Gastrocnemius medialis (tissue), 4 donors: ENCODE measurements at regions not wholly inside any gene's neighbourhood (a gene's known extent, or its start where the extent isn't known, plus 50 kb on each side); places are given as distances from the start of the nearest gene placed in this dataset.
A peak's percentile ranks its signal among the peaks of the same experiment; 100 is the strongest.

Experiments used
- ATAC-seq, 2 donors: fragments of 150-250 bp; one replicate each; pipeline ENCODE4 v1.9.1; 2016
- DNase-seq, 2 donors: peaks; one replicate each; pipeline ENCODE4 v3.0.0-alpha.2; 2019
- H3K27ac ChIP-seq, 4 donors: fragments of 200-600 bp; sonication (generic); 1 replicate in 1 of 4; 2 replicates in 3 of 4; pipeline ENCODE4 v1.5.1; 2016 to 2018; ENCODE audit warnings: mild to moderate bottlenecking in 2 of 4, moderate library complexity in 1 of 4
- H3K27me3 ChIP-seq, 3 donors: fragments of 200-600 bp; sonication (generic) in 2 of 3; 1 replicate in 1 of 3; 2 replicates in 2 of 3; pipeline versions ENCODE4 v1.5.1 to v1.6.0; 2016 to 2019; ENCODE audit warnings: mild to moderate bottlenecking in 1 of 3, moderate library complexity in 1 of 3
- H3K36me3 ChIP-seq, 2 donors: fragments of 200-600 bp; sonication (generic) in 1 of 2; one replicate each; pipeline ENCODE4 v1.5.1; 2017 to 2018
- H3K4me1 ChIP-seq, 2 donors: fragments of 200-600 bp; sonication (generic) in 1 of 2; one replicate each; pipeline ENCODE4 v1.5.1; 2016 to 2017; ENCODE audit warnings: mild to moderate bottlenecking in 2 of 2
- H3K4me3 ChIP-seq, 4 donors: fragments of 200-600 bp; sonication (generic) in 3 of 4; 1 replicate in 1 of 4; 2 replicates in 3 of 4; pipeline ENCODE4 v1.5.1; 2016 to 2019; ENCODE audit warnings: mild to moderate bottlenecking in 2 of 4
- H3K9me3 ChIP-seq, 3 donors: fragments of 200-600 bp; sonication (generic) in 2 of 3; 1 replicate in 1 of 3; 2 replicates in 2 of 3; pipeline ENCODE4 v1.5.1; 2016 to 2019
- POLR2A ChIP-seq, 2 donors: fragments of 450-650 bp; IDR thresholded peaks; one replicate each; pipeline ENCODE4 v1.6.1; 2017; ENCODE audit warnings: antibody characterized with exemption in 2 of 2, mild to moderate bottlenecking in 2 of 2, moderate library complexity in 2 of 2
- in situ Hi-C, 4 donors: fragments of 200-750 bp; cut with MboI; loops; one replicate each; pipeline versions ENCODE4 v1.15.0 to v1.8.0; 2017; ENCODE audit warnings: low sequenced_read_pairs in 4 of 4
- intact Hi-C: fragments of 100-400 bp; cut with DNase I; formaldehyde crosslinking; loops from one replicate; pipeline ENCODE4 v1.15.1; 2023; ENCODE audit warnings: low total_unique reads
- TF ChIP-seq, protein P1 (sequence below), 5 experiments: fragments of 450-650 bp in 3 of 5; fragments of 200-600 bp in 2 of 5; sonication (generic) in 2 of 5; IDR thresholded peaks in 4 of 5; conservative IDR thresholded peaks in 1 of 5; 1 replicate in 4 of 5; 2 replicates in 1 of 5; pipeline ENCODE4 v1.5.1; 2016 to 2019; ENCODE audit warnings: antibody characterized with exemption in 5 of 5, mild to moderate bottlenecking in 3 of 5, moderate library complexity in 3 of 5

DNA sequence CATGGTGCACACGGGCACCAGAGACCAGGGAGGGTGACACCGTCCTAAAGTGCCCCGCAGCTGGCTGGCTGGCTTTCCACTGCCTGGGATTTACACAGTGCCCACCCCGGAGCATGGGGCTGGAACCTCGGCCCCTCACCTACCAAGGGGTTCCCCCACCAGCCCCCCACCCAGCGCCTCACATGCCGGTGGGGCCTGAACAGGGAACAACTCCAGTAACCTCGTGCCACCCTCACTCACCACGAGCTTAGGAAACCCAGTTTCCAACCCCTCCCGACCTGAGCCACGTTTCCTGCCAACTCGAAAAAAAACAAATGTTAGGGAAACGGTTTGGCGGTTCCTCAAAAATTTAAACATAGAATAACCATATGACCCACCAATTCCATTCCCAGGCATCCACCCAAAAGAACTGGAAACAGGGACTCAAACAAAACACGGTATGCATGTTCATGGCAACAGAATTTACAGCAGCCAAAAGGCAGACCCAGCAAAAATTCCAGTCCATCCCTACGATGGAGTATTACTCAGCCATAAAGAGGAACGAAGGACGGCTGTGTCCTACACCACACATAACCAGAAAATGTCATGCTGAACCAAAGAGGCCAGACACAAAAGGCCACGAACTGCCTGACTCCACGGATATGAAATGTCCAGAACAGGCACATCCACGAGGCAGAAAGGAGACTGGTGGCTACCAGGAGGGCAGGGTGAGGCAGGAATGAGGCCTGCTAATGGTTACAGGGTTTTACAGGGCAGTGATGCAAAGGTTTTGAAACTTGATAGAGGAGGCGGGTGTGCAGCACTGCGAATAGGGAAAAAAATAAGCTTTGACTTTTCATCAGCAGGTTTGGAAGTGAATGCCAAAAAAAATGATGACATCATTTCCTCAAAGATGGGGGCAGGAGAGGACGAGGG, 68.9 kb downstream of the NCOR2 start:
- DNase-seq (no peak), ATAC-seq (peak; percentile 25 to 52)
- Histone ChIP-seq H3K9me3 (no peaks in the 10 kb centered on the region), H3K27ac (peak overlapping the region; percentile 50 to 65 (median 60)), H3K27me3 (no peaks in the 10 kb centered on the region), H3K4me3 (no peak overlapping the region), H3K4me1 (peaks cover 53 to 57% of the 10 kb centered on the region in 2 donors), H3K36me3 (peaks cover 0 to 12% of the 10 kb centered on the region in 2 donors)
- intact Hi-C loops: no loop called here
- TF ChIP-seq, protein P1, sequence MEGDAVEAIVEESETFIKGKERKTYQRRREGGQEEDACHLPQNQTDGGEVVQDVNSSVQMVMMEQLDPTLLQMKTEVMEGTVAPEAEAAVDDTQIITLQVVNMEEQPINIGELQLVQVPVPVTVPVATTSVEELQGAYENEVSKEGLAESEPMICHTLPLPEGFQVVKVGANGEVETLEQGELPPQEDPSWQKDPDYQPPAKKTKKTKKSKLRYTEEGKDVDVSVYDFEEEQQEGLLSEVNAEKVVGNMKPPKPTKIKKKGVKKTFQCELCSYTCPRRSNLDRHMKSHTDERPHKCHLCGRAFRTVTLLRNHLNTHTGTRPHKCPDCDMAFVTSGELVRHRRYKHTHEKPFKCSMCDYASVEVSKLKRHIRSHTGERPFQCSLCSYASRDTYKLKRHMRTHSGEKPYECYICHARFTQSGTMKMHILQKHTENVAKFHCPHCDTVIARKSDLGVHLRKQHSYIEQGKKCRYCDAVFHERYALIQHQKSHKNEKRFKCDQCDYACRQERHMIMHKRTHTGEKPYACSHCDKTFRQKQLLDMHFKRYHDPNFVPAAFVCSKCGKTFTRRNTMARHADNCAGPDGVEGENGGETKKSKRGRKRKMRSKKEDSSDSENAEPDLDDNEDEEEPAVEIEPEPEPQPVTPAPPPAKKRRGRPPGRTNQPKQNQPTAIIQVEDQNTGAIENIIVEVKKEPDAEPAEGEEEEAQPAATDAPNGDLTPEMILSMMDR (IDR thresholded peaks at IDR 0.05 in 4 of 5, conservative IDR thresholded peaks at IDR 0.05 in 1 of 5): no peak
- TF ChIP-seq POLR2A (IDR thresholded peaks at IDR 0.05): no peak
- in situ Hi-C loops: no loop called here

DNA sequence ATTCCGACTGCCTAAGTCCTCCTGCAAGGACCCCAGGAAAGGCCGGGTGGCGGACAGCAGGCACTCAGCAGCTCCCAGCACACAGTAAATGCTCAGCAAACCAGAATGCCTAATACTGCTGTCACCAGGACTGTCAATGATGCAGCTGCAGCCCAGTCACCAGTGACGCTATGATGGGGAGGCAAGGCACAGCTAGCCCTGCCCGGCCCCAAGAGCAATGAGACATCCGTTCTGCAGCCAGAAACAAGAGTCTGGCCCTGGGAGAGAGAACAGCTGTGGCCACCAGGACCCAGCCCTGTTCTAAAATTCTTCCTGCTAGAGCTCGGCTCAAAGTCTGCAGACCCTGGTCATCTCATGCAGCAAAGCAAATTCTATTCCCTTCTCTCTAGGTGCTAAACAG, 69.8 kb downstream of the NCOR2 start:
- peaks cover 53% of the 10 kb centered on the region in 2 donors for H3K4me1 ChIP-seq
- H3K27ac ChIP-seq: peak overlapping the region; percentile 50 to 65 (median 60)
- ATAC-seq (peak; percentile 57 to 60), DNase-seq (peak; percentile 58 to 80)
- H3K9me3 ChIP-seq: no peaks in the 10 kb centered on the region
- peaks cover 0 to 12% of the 10 kb centered on the region in 2 donors for H3K36me3 ChIP-seq
- intact Hi-C loops: no loop called here
- in situ Hi-C loops: no loop called here
- no peaks in the 10 kb centered on the region for H3K27me3 ChIP-seq
- TF ChIP-seq POLR2A (IDR thresholded peaks at IDR 0.05): peak in 1 of 2 donors; percentile 14
- TF ChIP-seq, protein P1 (IDR thresholded peaks at IDR 0.05 in 4 of 5, conservative IDR thresholded peaks at IDR 0.05 in 1 of 5): no peak
- no peak overlapping the region for H3K4me3 ChIP-seq

DNA sequence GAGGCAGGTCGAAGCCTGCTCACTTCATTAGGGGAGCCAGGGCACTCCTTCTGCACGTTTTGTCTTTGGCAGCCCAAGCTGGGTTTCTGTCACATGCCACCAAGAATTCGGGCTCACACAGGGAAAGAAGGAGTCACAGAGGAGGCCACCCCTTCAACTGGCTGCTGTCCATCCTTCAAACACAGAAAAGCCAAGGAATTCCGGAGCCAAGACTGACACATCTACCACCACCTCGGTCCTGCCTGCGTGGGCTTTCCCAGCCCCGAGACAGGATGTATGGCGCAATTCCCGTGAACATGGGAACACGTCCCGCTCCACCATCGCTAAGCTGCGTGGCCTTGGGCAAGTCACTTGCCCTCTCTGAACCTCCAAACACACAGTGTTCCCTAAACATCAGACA, 70.4 kb downstream of the NCOR2 start:
- ATAC-seq (no peak), DNase-seq (no peak)
- Histone ChIP-seq H3K4me3 (no peak overlapping the region), H3K4me1 (peaks cover 51 to 53% of the 10 kb centered on the region in 2 donors), H3K27ac (peak overlapping the region; percentile 31 to 50 (median 39)), H3K36me3 (peaks cover 0 to 12% of the 10 kb centered on the region in 2 donors), H3K27me3 (no peaks in the 10 kb centered on the region), H3K9me3 (no peaks in the 10 kb centered on the region)
- TF ChIP-seq, protein P1 (IDR thresholded peaks at IDR 0.05 in 4 of 5, conservative IDR thresholded peaks at IDR 0.05 in 1 of 5): no peak
- TF ChIP-seq POLR2A (IDR thresholded peaks at IDR 0.05): no peak
- in situ Hi-C loops: no loop called here
- intact Hi-C loops: no loop called here

DNA sequence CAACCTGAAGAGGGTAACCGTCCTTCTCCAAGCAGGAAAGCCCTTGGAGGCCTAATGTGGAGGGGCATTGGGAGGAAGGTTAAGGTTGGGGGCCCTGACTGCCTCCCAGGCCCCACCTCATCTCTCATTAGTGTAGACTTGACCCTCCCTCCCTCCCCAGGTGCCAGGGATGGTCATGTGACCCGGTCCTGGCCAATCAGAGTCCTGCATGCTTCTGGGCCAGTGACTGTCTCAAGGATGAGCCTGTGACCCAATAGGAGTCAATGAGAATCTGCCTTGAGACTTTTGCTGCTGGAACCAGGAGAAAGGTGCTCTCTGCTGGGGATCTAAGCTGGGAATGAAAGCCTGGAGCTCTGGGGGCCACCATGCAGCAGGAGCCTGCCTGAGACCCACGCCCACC, 70.8 kb downstream of the NCOR2 start:
- DNase-seq (no peak), ATAC-seq (no peak)
- intact Hi-C loops: no loop called here
- no peak overlapping the region for H3K4me3 ChIP-seq
- TF ChIP-seq, protein P1 (IDR thresholded peaks at IDR 0.05 in 4 of 5, conservative IDR thresholded peaks at IDR 0.05 in 1 of 5): no peak
- TF ChIP-seq POLR2A (IDR thresholded peaks at IDR 0.05): no peak
- in situ Hi-C loops: no loop called here
- peaks cover 0 to 12% of the 10 kb centered on the region in 2 donors for H3K36me3 ChIP-seq
- peak overlapping the region in 3 of 4 donors; percentile 2 to 50 (median 42) for H3K27ac ChIP-seq
- H3K9me3 ChIP-seq: no peaks in the 10 kb centered on the region
- H3K27me3 ChIP-seq: no peaks in the 10 kb centered on the region
- peaks cover 47 to 57% of the 10 kb centered on the region in 2 donors for H3K4me1 ChIP-seq
